ENCODE measurements at regions not wholly inside any gene's neighbourhood (a gene's known extent, or its start where the extent isn't known, plus 50 kb on each side); places are given as distances from the start of the nearest gene placed in this dataset.

DNA sequence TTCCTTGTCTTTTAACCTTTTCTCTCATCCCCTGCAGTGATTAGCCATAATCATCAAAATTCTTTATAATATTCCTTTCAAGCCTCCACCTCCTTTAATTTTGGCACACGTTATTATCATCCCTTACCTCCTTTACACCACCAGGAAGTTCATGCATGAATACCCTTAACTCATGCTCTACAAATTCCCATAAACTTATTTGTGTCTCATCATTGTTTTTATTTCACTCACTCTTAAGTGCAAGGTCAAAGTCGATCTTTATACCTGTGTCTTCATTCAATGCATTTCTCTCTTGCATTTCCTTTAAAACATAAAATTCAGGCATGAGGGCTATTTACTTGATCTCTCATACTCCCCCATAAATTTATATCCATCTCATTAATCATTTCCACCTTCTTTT is 1064.6 kb upstream of the CADM2 start:
- Mint-ChIP-seq H3K27me3 (ENCODE audit: unreplicated experiment) (no peaks in the 10 kb centered on the region), H3K4me3 (ENCODE audit: unreplicated experiment) (no peak overlapping the region), H3K27ac (ENCODE audit: unreplicated experiment) (no peak overlapping the region), H3K36me3 (ENCODE audit: unreplicated experiment) (no peaks in the 10 kb centered on the region), H3K4me1 (ENCODE audit: low read depth, unreplicated experiment) (no peaks in the 10 kb centered on the region), H3K9me3 (ENCODE audit: unreplicated experiment) (peaks cover 2% of the 10 kb centered on the region)
- DNase-seq, result no peak
- TF ChIP-seq, protein P1, sequence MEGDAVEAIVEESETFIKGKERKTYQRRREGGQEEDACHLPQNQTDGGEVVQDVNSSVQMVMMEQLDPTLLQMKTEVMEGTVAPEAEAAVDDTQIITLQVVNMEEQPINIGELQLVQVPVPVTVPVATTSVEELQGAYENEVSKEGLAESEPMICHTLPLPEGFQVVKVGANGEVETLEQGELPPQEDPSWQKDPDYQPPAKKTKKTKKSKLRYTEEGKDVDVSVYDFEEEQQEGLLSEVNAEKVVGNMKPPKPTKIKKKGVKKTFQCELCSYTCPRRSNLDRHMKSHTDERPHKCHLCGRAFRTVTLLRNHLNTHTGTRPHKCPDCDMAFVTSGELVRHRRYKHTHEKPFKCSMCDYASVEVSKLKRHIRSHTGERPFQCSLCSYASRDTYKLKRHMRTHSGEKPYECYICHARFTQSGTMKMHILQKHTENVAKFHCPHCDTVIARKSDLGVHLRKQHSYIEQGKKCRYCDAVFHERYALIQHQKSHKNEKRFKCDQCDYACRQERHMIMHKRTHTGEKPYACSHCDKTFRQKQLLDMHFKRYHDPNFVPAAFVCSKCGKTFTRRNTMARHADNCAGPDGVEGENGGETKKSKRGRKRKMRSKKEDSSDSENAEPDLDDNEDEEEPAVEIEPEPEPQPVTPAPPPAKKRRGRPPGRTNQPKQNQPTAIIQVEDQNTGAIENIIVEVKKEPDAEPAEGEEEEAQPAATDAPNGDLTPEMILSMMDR (IDR thresholded peaks at IDR 0.05; ENCODE audit: partially characterized antibody, unreplicated experiment), result no peak

DNA sequence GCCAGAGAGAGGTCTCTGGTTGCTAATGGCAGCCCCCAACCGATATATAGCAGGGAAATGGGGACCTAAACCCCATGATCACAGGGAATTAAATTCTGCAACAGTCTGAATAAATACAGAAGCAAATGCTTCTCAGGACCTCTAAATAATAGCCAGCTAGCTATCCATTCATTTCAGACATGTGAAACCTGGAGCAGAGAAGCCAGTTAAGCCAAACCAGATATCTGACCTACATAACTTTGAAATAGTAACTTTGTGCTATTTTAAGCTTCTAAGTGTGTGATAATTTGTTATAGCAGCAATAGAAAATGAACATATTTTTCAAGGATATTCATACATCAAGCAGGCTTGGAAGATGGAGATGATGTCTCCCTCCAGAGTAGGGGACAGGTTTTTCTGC is 1062.9 kb upstream of the CADM2 start:
- Mint-ChIP-seq H3K4me1 (ENCODE audit: low read depth, unreplicated experiment) (no peaks in the 10 kb centered on the region), H3K27me3 (ENCODE audit: unreplicated experiment) (no peaks in the 10 kb centered on the region), H3K36me3 (ENCODE audit: unreplicated experiment) (no peaks in the 10 kb centered on the region), H3K9me3 (ENCODE audit: unreplicated experiment) (peaks cover 4% of the 10 kb centered on the region), H3K27ac (ENCODE audit: unreplicated experiment) (no peak overlapping the region), H3K4me3 (ENCODE audit: unreplicated experiment) (no peak overlapping the region)
- DNase-seq, result no peak
- TF ChIP-seq, protein P1 (IDR thresholded peaks at IDR 0.05; ENCODE audit: partially characterized antibody, unreplicated experiment), result no peak

DNA sequence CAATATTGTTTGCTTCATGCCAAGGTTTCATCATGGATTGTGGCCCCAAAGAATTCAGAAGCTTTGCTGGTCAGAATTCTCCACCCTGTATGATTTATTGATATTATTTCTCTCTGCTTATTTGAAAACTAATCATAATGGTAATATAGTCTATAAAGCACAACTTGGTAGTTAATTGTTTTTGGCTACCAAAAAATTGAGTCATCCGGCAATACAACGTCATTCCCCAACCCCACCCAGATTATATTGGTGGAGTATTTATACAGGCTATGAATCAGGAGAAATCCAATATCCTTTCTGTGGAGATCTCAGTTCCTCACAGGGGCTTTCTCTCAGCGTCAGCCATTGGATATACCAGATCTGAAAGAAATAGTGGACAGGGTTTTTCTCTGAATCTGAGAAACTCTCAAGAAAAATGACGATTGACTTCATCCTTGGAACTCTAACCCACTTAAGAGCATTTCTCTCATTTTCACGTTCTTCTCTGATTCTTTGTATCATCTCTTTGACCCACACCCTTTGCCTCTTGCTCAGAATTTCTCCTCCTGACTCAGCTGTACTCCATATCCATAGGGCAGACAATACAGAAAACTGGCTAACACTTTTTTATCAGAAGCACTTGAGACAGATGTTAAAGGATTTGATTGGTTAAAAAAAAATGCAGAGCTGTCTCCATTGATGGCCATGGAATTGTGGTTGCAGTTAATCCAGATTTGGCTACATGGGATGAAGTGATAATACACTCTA is 1055.8 kb upstream of the CADM2 start:
- Mint-ChIP-seq H3K36me3 (ENCODE audit: unreplicated experiment) (no peaks in the 10 kb centered on the region), H3K27ac (ENCODE audit: unreplicated experiment) (no peak overlapping the region), H3K27me3 (ENCODE audit: unreplicated experiment) (no peaks in the 10 kb centered on the region), H3K9me3 (ENCODE audit: unreplicated experiment) (peaks cover 2% of the 10 kb centered on the region), H3K4me3 (ENCODE audit: unreplicated experiment) (no peak overlapping the region), H3K4me1 (ENCODE audit: low read depth, unreplicated experiment) (no peaks in the 10 kb centered on the region)
- TF ChIP-seq, protein P1 (IDR thresholded peaks at IDR 0.05; ENCODE audit: partially characterized antibody, unreplicated experiment), result no peak
- DNase-seq, result no peak

DNA sequence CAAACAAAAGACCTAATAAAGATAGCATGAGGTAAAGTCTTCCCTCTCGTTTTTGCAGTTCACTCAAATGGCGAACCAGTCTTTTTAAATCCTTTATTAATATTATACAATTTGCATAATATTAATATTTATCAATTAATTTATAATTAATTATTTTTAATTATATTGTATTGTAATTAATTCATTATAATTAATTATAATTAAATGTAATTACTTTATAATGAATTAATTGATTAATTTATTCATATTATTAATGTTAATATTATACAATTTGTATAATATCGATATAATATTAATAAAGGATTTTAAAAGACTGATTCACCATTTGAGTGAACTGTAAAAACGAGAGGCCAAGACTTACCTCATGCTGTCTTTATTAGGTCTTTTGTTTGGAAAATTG is 1045.4 kb upstream of the CADM2 start:
- no peak overlapping the region for H3K4me3 Mint-ChIP-seq (ENCODE audit: unreplicated experiment)
- no peaks in the 10 kb centered on the region for H3K36me3 Mint-ChIP-seq (ENCODE audit: unreplicated experiment)
- TF ChIP-seq, protein P1 (IDR thresholded peaks at IDR 0.05; ENCODE audit: partially characterized antibody, unreplicated experiment), result no peak
- no peak overlapping the region for H3K27ac Mint-ChIP-seq (ENCODE audit: unreplicated experiment)
- no peaks in the 10 kb centered on the region for H3K9me3 Mint-ChIP-seq (ENCODE audit: unreplicated experiment)
- H3K27me3 Mint-ChIP-seq (ENCODE audit: unreplicated experiment), result no peaks in the 10 kb centered on the region
- no peak for DNase-seq
- no peaks in the 10 kb centered on the region for H3K4me1 Mint-ChIP-seq (ENCODE audit: low read depth, unreplicated experiment)

DNA sequence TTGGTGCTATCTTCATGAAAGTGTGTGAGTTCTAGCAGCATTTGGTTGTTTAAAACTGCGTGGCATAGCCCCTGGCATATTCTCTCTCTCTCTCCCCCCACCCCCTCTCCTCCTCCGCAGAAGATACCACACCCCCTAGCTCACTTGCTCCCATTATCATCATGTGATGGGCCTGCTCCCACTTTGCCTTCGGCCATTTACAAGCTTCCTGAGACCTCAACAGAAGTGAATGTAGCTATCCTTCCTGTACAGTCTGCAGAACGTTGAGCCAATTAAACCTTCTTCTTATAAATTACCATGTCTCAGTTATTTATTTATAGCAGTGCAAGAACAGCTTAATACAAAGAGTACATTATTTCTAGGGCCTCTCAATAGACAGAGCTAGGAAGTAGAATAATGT is 1032.5 kb upstream of the CADM2 start:
- H3K9me3 Mint-ChIP-seq (ENCODE audit: unreplicated experiment), result peaks cover 6% of the 10 kb centered on the region
- H3K4me1 Mint-ChIP-seq (ENCODE audit: low read depth, unreplicated experiment), result no peaks in the 10 kb centered on the region
- TF ChIP-seq, protein P1 (IDR thresholded peaks at IDR 0.05; ENCODE audit: partially characterized antibody, unreplicated experiment), result no peak
- no peak overlapping the region for H3K27ac Mint-ChIP-seq (ENCODE audit: unreplicated experiment)
- peaks cover 15% of the 10 kb centered on the region for H3K36me3 Mint-ChIP-seq (ENCODE audit: unreplicated experiment)
- DNase-seq, result no peak
- H3K27me3 Mint-ChIP-seq (ENCODE audit: unreplicated experiment), result no peaks in the 10 kb centered on the region
- H3K4me3 Mint-ChIP-seq (ENCODE audit: unreplicated experiment), result no peak overlapping the region
